GM12875 (cell line): ENCODE measurements at regions not wholly inside any gene's neighbourhood (a gene's known extent, or its start where the extent isn't known, plus 50 kb on each side); places are given as distances from the start of the nearest gene placed in this dataset.

ENCODE experiments used
- H3K4me3 ChIP-seq: one replicate; pipeline ENCODE4 v1.5.1; 2011; ENCODE audit warnings: low read depth, low read length, control low read depth
- CTCF ChIP-seq: IDR thresholded peaks from 2 replicates; pipeline ENCODE4 v1.5.1; 2011; ENCODE audit warnings: low read depth, mild to moderate bottlenecking, control low read depth, inconsistent platforms, low read length, moderate library complexity, borderline replicate concordance; ENCODE audit not compliant: insufficient read depth

- H3K4me3 ChIP-seq: no peak overlapping the region
- TF ChIP-seq CTCF: no peak
Measured at GRCh38 chr4:130449741-130450140, 1353.8 kb downstream of the C4orf33 start.

DNA sequence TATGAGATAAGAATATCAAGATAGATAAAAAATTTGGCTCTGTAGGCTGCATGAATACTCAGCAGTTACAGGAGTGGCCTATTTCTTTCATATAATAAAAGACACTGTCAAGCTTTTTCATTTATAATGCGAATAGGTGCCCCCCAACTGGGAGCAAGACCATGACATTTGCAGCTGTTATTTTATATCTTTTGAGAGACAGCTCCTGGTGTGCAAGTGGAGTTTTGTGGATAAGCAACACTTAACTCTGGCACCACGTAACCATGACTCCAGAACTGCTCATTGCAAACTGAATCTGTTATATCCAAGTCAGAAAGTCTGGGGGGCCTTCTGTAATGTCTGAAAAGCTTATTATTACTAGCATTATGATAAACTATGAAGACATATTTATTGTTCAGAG, 1372.4 kb downstream of the C4orf33 start:
- H3K4me3 ChIP-seq: no peak overlapping the region
- TF ChIP-seq CTCF: no peak

DNA sequence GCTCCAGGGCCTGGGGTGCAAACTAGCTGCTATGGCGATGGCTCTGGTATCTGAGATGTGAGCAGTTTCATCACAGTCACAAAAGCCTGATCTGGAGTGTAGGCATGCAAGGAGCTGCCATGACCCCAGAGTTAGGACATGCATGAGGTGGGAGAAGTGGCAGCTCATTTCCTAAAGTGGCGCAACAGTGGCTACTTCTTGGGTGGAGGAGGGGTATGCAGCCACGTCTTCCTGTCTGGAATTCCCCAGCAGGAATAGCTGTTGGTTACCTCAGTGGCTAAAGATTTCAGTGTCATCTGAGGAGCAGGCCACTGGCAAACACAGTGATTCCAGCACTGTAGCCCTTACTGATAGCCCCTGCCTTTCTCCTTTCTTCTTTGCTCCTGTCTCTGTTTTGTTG, 1382.5 kb downstream of the C4orf33 start:
- no peak for TF ChIP-seq CTCF
- H3K4me3 ChIP-seq: no peak overlapping the region

GRCh38 chr4:130479020-130479419, 1383.1 kb downstream of the C4orf33 start:
- H3K4me3 ChIP-seq: no peak overlapping the region
- TF ChIP-seq CTCF: no peak

- no peak overlapping the region for H3K4me3 ChIP-seq
- no peak for TF ChIP-seq CTCF
Measured at GRCh38 chr4:130479674-130480073, 1383.7 kb downstream of the C4orf33 start.

- no peak overlapping the region for H3K4me3 ChIP-seq
- TF ChIP-seq CTCF: no peak
Measured at GRCh38 chr4:130484826-130485225, 1388.9 kb downstream of the C4orf33 start.

DNA sequence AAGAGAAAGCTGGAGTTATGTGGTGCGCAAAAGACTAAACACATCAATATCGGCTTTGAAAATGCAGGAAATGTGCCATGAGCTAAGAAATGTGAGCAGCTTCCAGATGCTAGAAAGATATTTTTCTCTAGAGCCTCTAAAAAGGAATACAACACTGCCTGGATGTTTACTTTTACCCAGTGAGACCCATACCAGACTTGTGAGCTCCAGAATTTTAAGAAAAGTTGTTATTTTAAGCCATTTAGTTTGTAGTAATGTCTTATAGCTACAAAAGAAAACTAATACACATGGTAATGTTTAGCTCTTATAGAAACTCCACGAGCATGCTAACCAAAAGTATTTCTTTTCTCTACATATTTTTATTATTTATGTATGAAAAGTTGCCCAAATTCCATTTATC, 1389.4 kb downstream of the C4orf33 start:
- H3K4me3 ChIP-seq: no peak overlapping the region
- TF ChIP-seq CTCF: no peak
